HepG2 (cell line): ENCODE measurements at regions not wholly inside any gene's neighbourhood (a gene's known extent, or its start where the extent isn't known, plus 50 kb on each side); places are given as distances from the start of the nearest gene placed in this dataset.

Experiments
- ATAC-seq: fragments of 200-7000 bp; cut with Tn5 transposase; 3 replicates; pipeline ENCODE4 v1.9.1; 2020; ENCODE audit warnings: mild to moderate bottlenecking, moderate library complexity
- BruUV-seq: library from RNA; stranded (reverse); fragments of 400-500 nt; replicated peaks from 2 replicates; lab custom pipeline; 2021; lab: Mats Ljungman, UMichigan
- CTCF ChIA-PET: fragments of 300-600 bp; formaldehyde crosslinking; extraction: SDS; loops from one replicate; lab custom pipeline; 2021; ENCODE audit warnings: low total read pairs, inconsistent platforms, low intra/inter-chr PET ratio; lab: Yijun Ruan, JAX
- POLR2A ChIA-PET: fragments of 350-600 bp; sonication (Branson Sonifier 250); formaldehyde crosslinking; loops from one replicate; lab custom pipeline; 2020; ENCODE audit warnings: antibody characterized with exemption, inconsistent platforms; lab: Yijun Ruan, JAX
- DNase-seq: peaks from one replicate; pipeline ENCODE4 v3.0.0-alpha.2; 2015; ENCODE audit warnings: low spot score
- FAIRE-seq: peaks from 3 replicates; lab custom pipeline; 2011; peaks lifted over from hg19 to GRCh38; lab: Jason Lieb, UNC
- H2AFZ ChIP-seq: one replicate; pipeline ENCODE4 v1.6.1; 2011; ENCODE audit warnings: low read length, inconsistent platforms
- H3K27ac ChIP-seq: fragments of 300-600 bp; 3 replicates; pipeline ENCODE4 v1.8.0; 2011; ENCODE audit warnings: mixed run types, mild to moderate bottlenecking, mixed read lengths, low read length, inconsistent platforms; ENCODE audit not compliant: insufficient read depth; ENCODE audit errors: extremely low read length
- H3K27me3 ChIP-seq, 2 experiments: fragments of 200-600 bp in 1 of 2; 2 replicates in 1 of 2; 3 replicates in 1 of 2; pipeline versions ENCODE4 v1.6.0 to v1.8.0; 2011; ENCODE audit warnings: low read length in 2 of 2, mild to moderate bottlenecking in 2 of 2, moderate library complexity in 2 of 2, inconsistent platforms in 1 of 2; ENCODE audit not compliant: insufficient read depth in 2 of 2, control insufficient read depth in 1 of 2
- H3K36me3 ChIP-seq, 2 experiments: fragments of 200-600 bp in 1 of 2; replicated peaks in 1 of 2; 2 replicates in 1 of 2; 3 replicates in 1 of 2; pipeline versions ENCODE4 v1.5.1 to v1.8.0; 2011; ENCODE audit warnings: low read length in 2 of 2, inconsistent platforms in 1 of 2; ENCODE audit not compliant: insufficient read depth in 2 of 2, control insufficient read depth in 1 of 2
- H3K4me1 ChIP-seq: 2 replicates; pipeline ENCODE4 v1.5.1; 2012; ENCODE audit warnings: low read length, inconsistent platforms; ENCODE audit not compliant: insufficient read depth
- H3K4me2 ChIP-seq: 2 replicates; pipeline ENCODE4 v1.6.0; 2011; ENCODE audit warnings: low read depth, low read length, inconsistent platforms
- H3K4me3 ChIP-seq, 3 experiments: fragments of 200-600 bp in 1 of 3; sonication (generic), shearing (Covaris generic) in 1 of 3; replicated peaks in 1 of 3; 2 replicates each; pipeline ENCODE4 v1.5.1; 2011 to 2016; ENCODE audit warnings: low read length in 3 of 3, inconsistent platforms in 2 of 3, low read depth in 2 of 3, mild to moderate bottlenecking in 2 of 3, control low read depth in 1 of 3, mixed read lengths in 1 of 3; ENCODE audit not compliant: insufficient read depth in 1 of 3
- H3K79me2 ChIP-seq: one replicate; pipeline ENCODE4 v1.6.1; 2011; ENCODE audit warnings: low read length, inconsistent platforms; ENCODE audit not compliant: insufficient read depth
- H3K9ac ChIP-seq: 2 replicates; pipeline ENCODE4 v1.6.0; 2011; ENCODE audit warnings: mild to moderate bottlenecking, low read depth, low read length, inconsistent platforms; ENCODE audit not compliant: insufficient read depth
- H3K9me3 ChIP-seq: 2 replicates; pipeline ENCODE4 v1.5.1; 2012; ENCODE audit warnings: mild to moderate bottlenecking, low read length
- H4K20me1 ChIP-seq: 2 replicates; pipeline ENCODE4 v1.6.0; 2011; ENCODE audit warnings: inconsistent platforms, mild to moderate bottlenecking, low read length, moderate library complexity; ENCODE audit not compliant: insufficient read depth
- CENPX ChIP-seq: sonication (generic); formaldehyde crosslinking; IDR thresholded peaks from 2 replicates; pipeline ENCODE4 v1.9.0; 2021; ENCODE audit warnings: mild to moderate bottlenecking, missing genetic modification reagents, moderate library complexity
- GMEB1 ChIP-seq: sonication (generic); formaldehyde crosslinking; IDR thresholded peaks from 2 replicates; pipeline ENCODE4 v1.5.1; 2020; ENCODE audit warnings: missing genetic modification reagents, mild to moderate bottlenecking, borderline replicate concordance
- GTF2F1 ChIP-seq: fragments of 150-350 bp; IDR thresholded peaks from 2 replicates; pipeline ENCODE4 v1.6.1; 2014; ENCODE audit warnings: low read length
- HNRNPUL1 ChIP-seq: fragments of 200-400 bp; formaldehyde crosslinking; IDR thresholded peaks from 2 replicates; pipeline ENCODE4 v1.6.1; 2017; ENCODE audit warnings: low read depth, mild to moderate bottlenecking, low read length, moderate library complexity
- KDM5A ChIP-seq: fragments of 200-600 bp; sonication (generic); IDR thresholded peaks from 2 replicates; pipeline ENCODE4 v1.7.0; 2018; ENCODE audit warnings: antibody characterized with exemption, mild to moderate bottlenecking, low read length, borderline replicate concordance
- KLF6 ChIP-seq: IDR thresholded peaks from 2 replicates; pipeline ENCODE4 v1.8.0; 2016; ENCODE audit warnings: missing biosample characterization, missing genetic modification reagents
- PCBP2 ChIP-seq: fragments of 200-400 bp; formaldehyde crosslinking; optimal IDR thresholded peaks from 2 replicates; pipeline ENCODE3; 2018; ENCODE audit warnings: low read length, low read depth; ENCODE audit not compliant: poor library complexity, severe bottlenecking
- RELA ChIP-seq: sonication (generic); formaldehyde crosslinking; IDR thresholded peaks from 2 replicates; pipeline ENCODE4 v1.4.0; 2020; ENCODE audit warnings: missing genetic modification reagents
- TSC22D2 ChIP-seq: sonication (generic); formaldehyde crosslinking; IDR thresholded peaks from 2 replicates; pipeline ENCODE4 v1.5.1; 2020; ENCODE audit warnings: missing genetic modification reagents, mild to moderate bottlenecking, borderline replicate concordance
- ZFP36 ChIP-seq: fragments of 150-350 bp; IDR thresholded peaks from 2 replicates; pipeline ENCODE4 v1.6.1; 2018; ENCODE audit warnings: borderline replicate concordance, low read length, low read depth; ENCODE audit not compliant: partially characterized antibody
- ZNF468 ChIP-seq: sonication (generic); formaldehyde crosslinking; IDR thresholded peaks from 2 replicates; pipeline ENCODE4 v1.8.0; 2022; ENCODE audit warnings: mild to moderate bottlenecking, moderate library complexity, missing genetic modification reagents
- ZNF556 ChIP-seq: sonication (generic); formaldehyde crosslinking; IDR thresholded peaks from 2 replicates; pipeline ENCODE4 v1.4.0; 2020; ENCODE audit warnings: mild to moderate bottlenecking, missing genetic modification reagents, borderline replicate concordance
- WGBS: methylation state at CpG from one replicate; pipeline ENCODE4 v1.1.6; 2017; ENCODE audit warnings: low lambda C conversion rate; 5-methylcytosine and 5-hydroxymethylcytosine counted together
- in situ Hi-C: cut with HindIII; loops from 2 replicates; pipeline ENCODE4 v1.10.0; 2017; ENCODE audit warnings: low pct_unique_long_range_greater_than_20kb; ENCODE audit not compliant: extremely low pct_ligation_motif_present
- intact Hi-C: fragments of 100-400 bp; cut with micrococcal nuclease; formaldehyde crosslinking; loops from one replicate; pipeline ENCODE4 v1.10.0; 2022; ENCODE audit not compliant: unreplicated experiment

DNA sequence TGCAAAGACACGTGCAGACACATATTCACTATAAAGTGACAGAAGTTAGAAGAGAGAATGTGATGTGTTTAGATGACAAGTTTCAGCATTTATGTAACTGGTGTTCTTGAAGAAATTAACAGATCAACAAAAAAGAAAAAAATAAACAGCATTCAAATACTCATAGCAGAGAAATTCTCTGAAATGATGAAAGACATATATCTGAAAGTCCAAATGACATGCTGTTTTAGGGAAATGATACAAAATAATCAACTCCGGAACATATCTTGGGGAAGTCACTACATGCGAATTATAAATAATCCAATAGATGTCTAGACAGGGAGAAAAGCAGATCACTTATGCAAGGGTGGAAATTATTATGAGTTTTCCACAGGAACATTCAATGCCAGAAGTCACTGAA, 146.0 kb downstream of the SPANXN4 start:
- Histone ChIP-seq H3K4me1 (no peaks in the 10 kb centered on the region), H3K4me3 (no peak overlapping the region), H3K79me2 (no peaks in the 10 kb centered on the region), H3K9ac (no peak overlapping the region), H3K9me3 (peaks cover 59% of the 10 kb centered on the region), H3K27ac (no peak overlapping the region), H3K27me3 (no peaks in the 10 kb centered on the region), H2AFZ (no peak overlapping the region), H3K36me3 (no peaks in the 10 kb centered on the region)
- in situ Hi-C loops = no loop called here
- no peak for DNase-seq
- no TSS peak for BruUV-seq
- intact Hi-C loops = no loop called here
- POLR2A ChIA-PET = no interaction called here
- WGBS = 34% methylated on average over 3 of the region's 3 CpGs
- ATAC-seq = no peak
- FAIRE-seq = no peak
- TF ChIP-seq HNRNPUL1 = no peak
- TF ChIP-seq GTF2F1 = no peak
- no peak for TF ChIP-seq CENPX (CRISPR knock-in tag)
- no peak for TF ChIP-seq PCBP2
- no peak for TF ChIP-seq ZNF468 (CRISPR knock-in tag)
- no peak for TF ChIP-seq ZNF556 (CRISPR knock-in tag)
- no peak for TF ChIP-seq TSC22D2
- no peak for TF ChIP-seq KLF6 (CRISPR knock-in tag)
- TF ChIP-seq KDM5A = no peak
- no peak for TF ChIP-seq RELA (CRISPR knock-in tag)
- TF ChIP-seq, all 625 proteins: peak for 0
- H3K4me2 ChIP-seq = no peak overlapping the region
- no peaks in the 10 kb centered on the region for H4K20me1 ChIP-seq
- CTCF ChIA-PET = no interaction called here

DNA sequence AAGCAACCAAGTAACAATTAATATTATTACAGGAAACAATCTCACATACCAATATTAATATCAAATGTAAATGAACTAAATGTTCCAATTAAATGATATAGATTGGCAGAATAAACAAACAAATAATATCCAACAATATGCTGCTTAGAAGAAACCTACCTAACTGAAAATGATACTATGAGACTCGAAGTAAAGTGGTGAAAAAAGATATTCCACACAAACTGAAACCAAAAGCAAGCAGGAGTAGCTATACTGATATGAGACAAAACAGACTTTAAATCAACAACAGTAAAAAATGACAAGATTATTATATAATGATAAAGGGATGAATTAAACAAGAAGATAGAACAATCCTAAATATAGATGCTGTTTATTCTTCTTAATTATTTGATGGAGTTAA, 140.1 kb downstream of the SPANXN4 start:
- Histone ChIP-seq H3K36me3 (no peaks in the 10 kb centered on the region), H3K9ac (no peak overlapping the region), H3K4me2 (no peak overlapping the region), H3K4me3 (no peak overlapping the region), H3K9me3 (peaks cover 74% of the 10 kb centered on the region; the same call in 1 of the 2 replicates), H4K20me1 (no peaks in the 10 kb centered on the region), H3K27ac (no peak overlapping the region), H3K79me2 (no peaks in the 10 kb centered on the region), H3K4me1 (no peaks in the 10 kb centered on the region), H2AFZ (no peak overlapping the region), H3K27me3 (no peaks in the 10 kb centered on the region)
- in situ Hi-C loops = no loop called here
- 11% methylated on average over 1 of the region's 1 CpG for WGBS
- ATAC-seq (no peak), FAIRE-seq (no peak), DNase-seq (no peak)
- intact Hi-C loops = no loop called here
- no TSS peak for BruUV-seq
- ChIA-PET POLR2A (no interaction called here), CTCF (no interaction called here)
- TF ChIP-seq ZFP36 (no peak), GMEB1 (no peak)
